Gastroesophageal sphincter (tissue), 4 donors: ENCODE measurements at regions not wholly inside any gene's neighbourhood (a gene's known extent, or its start where the extent isn't known, plus 50 kb on each side); places are given as distances from the start of the nearest gene placed in this dataset.
"Not testable (repeated sequence)": the region's sequence is repeated elsewhere in the genome, so short reads cannot be mapped to it uniquely, and the experiment has no call there.

Experiments
- ATAC-seq: fragments of 150-250 bp; one replicate; pipeline ENCODE4 v1.9.1; 2016; ENCODE audit warnings: mild to moderate bottlenecking, moderate library complexity
- H3K27ac ChIP-seq, 4 donors: fragments of 200-600 bp; sonication (generic) in 3 of 4; 1 replicate in 3 of 4; 2 replicates in 1 of 4; pipeline ENCODE4 v1.5.1; 2016 to 2019
- H3K27me3 ChIP-seq: fragments of 200-600 bp; sonication (generic); one replicate; pipeline ENCODE4 v1.5.1; 2019
- H3K36me3 ChIP-seq, 2 donors: fragments of 200-600 bp; sonication (generic); one replicate each; pipeline ENCODE4 v1.5.1; 2019; ENCODE audit warnings: control low read depth in 1 of 2
- H3K4me1 ChIP-seq, 3 donors: fragments of 200-600 bp; sonication (generic); 1 replicate in 2 of 3; 2 replicates in 1 of 3; pipeline ENCODE4 v1.5.1; 2016 to 2019; ENCODE audit warnings: control low read depth in 2 of 3
- H3K4me3 ChIP-seq, 2 donors: fragments of 200-600 bp; sonication (generic); one replicate each; pipeline ENCODE4 v1.5.1; 2019; ENCODE audit warnings: mild to moderate bottlenecking in 1 of 2, moderate library complexity in 1 of 2
- H3K9me3 ChIP-seq, 3 donors: fragments of 200-600 bp; sonication (generic); one replicate each; pipeline ENCODE4 v1.5.1; 2017 to 2019; ENCODE audit warnings: control low read depth in 2 of 3
- EP300 ChIP-seq: sonication (generic); formaldehyde crosslinking; IDR thresholded peaks from one replicate; pipeline ENCODE4 v1.6.1; 2017; ENCODE audit warnings: antibody characterized with exemption, mild to moderate bottlenecking
- POLR2A ChIP-seq, 2 donors: fragments of 450-650 bp; IDR thresholded peaks; one replicate each; pipeline ENCODE4 v1.6.1; 2017; ENCODE audit warnings: antibody characterized with exemption in 2 of 2, mild to moderate bottlenecking in 2 of 2, moderate library complexity in 1 of 2
- POLR2AphosphoS5 ChIP-seq: sonication (generic); formaldehyde crosslinking; IDR thresholded peaks from one replicate; pipeline ENCODE4 v1.6.1; 2017; ENCODE audit warnings: antibody characterized with exemption
- WGBS, 2 donors: methylation state at CpG; one replicate each; pipeline ENCODE4 v1.1.5; 2018; ENCODE audit warnings: low coverage in 1 of 2; 5-methylcytosine and 5-hydroxymethylcytosine counted together
- TF ChIP-seq, protein P1 (sequence below), 4 experiments: fragments of 200-600 bp in 2 of 4; fragments of 450-650 bp in 2 of 4; sonication (generic) in 1 of 4; IDR thresholded peaks; one replicate each; pipeline ENCODE4 v1.5.1; 2017 to 2019; ENCODE audit warnings: antibody characterized with exemption in 4 of 4, mild to moderate bottlenecking in 2 of 4, moderate library complexity in 2 of 4

DNA sequence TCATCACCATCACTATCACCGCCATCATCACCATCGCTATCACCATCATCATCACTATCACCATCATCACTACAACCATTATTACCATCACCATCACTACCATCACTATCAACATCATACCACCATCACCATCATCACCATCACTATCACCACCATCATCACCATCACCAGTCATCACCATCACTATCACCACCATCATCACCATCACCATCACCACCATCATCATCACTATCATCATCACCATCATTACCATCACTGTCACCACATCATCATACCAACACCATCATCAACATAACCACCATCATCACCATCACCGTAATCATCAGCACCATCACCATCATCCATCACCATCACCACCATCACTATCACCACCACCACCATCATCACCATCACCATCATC lies 213.8 kb downstream of the ALG10 start:
- Histone ChIP-seq H3K9me3 (no peaks in the 10 kb centered on the region), H3K36me3 (no peaks in the 10 kb centered on the region), H3K27ac (no peak overlapping the region), H3K4me1 (no peaks in the 10 kb centered on the region), H3K27me3 (peaks cover 2% of the 10 kb centered on the region), H3K4me3 (no peak overlapping the region)
- TF ChIP-seq POLR2AphosphoS5 (no peak), EP300 (no peak), POLR2A (IDR thresholded peaks at IDR 0.05) (no peak)
- TF ChIP-seq, protein P1, sequence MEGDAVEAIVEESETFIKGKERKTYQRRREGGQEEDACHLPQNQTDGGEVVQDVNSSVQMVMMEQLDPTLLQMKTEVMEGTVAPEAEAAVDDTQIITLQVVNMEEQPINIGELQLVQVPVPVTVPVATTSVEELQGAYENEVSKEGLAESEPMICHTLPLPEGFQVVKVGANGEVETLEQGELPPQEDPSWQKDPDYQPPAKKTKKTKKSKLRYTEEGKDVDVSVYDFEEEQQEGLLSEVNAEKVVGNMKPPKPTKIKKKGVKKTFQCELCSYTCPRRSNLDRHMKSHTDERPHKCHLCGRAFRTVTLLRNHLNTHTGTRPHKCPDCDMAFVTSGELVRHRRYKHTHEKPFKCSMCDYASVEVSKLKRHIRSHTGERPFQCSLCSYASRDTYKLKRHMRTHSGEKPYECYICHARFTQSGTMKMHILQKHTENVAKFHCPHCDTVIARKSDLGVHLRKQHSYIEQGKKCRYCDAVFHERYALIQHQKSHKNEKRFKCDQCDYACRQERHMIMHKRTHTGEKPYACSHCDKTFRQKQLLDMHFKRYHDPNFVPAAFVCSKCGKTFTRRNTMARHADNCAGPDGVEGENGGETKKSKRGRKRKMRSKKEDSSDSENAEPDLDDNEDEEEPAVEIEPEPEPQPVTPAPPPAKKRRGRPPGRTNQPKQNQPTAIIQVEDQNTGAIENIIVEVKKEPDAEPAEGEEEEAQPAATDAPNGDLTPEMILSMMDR (IDR thresholded peaks at IDR 0.05) = no peak
- WGBS, 2 donors = 90 to 99% methylated on average over 3 of the region's 3 CpGs
- ATAC-seq = no peak

GRCh38 chr12:34244608-34245007 lies 222.3 kb downstream of the ALG10 start:
- WGBS, 2 donors = 88% methylated on average over 1 of the region's 1 CpG; no CpG with 5 or more reads in 1 of the 2 donors
- no peak overlapping the region for H3K27ac ChIP-seq
- no peak overlapping the region for H3K4me3 ChIP-seq
- H3K36me3 ChIP-seq = no peaks in the 10 kb centered on the region
- H3K4me1 ChIP-seq = no peaks in the 10 kb centered on the region
- TF ChIP-seq EP300 = no peak
- TF ChIP-seq POLR2AphosphoS5 = no peak
- TF ChIP-seq, protein P1 (IDR thresholded peaks at IDR 0.05) = no peak
- TF ChIP-seq POLR2A (IDR thresholded peaks at IDR 0.05) = no peak
- H3K27me3 ChIP-seq = peaks cover 4% of the 10 kb centered on the region
- no peak for ATAC-seq
- H3K9me3 ChIP-seq = no peaks in the 10 kb centered on the region

DNA sequence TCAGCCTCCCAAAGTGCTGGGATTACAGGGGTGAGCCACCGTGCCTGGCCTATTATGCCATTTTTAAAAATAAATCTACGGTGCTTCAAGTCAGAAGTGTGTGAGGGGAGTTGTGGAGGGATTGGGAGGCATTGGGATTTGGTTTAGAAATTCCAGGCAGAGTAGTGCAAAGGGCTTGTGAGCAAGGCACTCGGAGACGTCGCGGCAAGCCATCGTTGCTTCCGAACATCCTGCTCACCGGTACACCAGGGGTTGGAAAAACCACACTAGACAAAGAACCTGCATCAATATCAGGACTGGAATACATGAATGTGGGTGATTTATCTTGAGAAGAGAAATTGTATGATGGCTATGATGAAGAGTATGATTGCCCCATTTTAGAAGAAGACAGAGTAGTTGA lies 227.0 kb downstream of the ALG10 start:
- H3K27ac ChIP-seq = no peak overlapping the region
- H3K36me3 ChIP-seq = no peaks in the 10 kb centered on the region
- no peak overlapping the region for H3K4me3 ChIP-seq
- TF ChIP-seq POLR2AphosphoS5 (no peak), POLR2A (IDR thresholded peaks at IDR 0.05) (no peak), EP300 (no peak)
- TF ChIP-seq, protein P1 (IDR thresholded peaks at IDR 0.05) = no peak
- no peak for ATAC-seq
- H3K9me3 ChIP-seq = no peaks in the 10 kb centered on the region
- 90 to 91% methylated on average over 8 of the region's 9 CpGs for WGBS, 2 donors
- no peaks in the 10 kb centered on the region for H3K4me1 ChIP-seq
- H3K27me3 ChIP-seq = peaks cover 4% of the 10 kb centered on the region

- not testable (repeated sequence) for H3K4me3 ChIP-seq, ATAC-seq, H3K4me1 ChIP-seq, H3K9me3 ChIP-seq, H3K27me3 ChIP-seq, H3K27ac ChIP-seq, H3K36me3 ChIP-seq
- 78 to 81% methylated on average over 2 to 4 of the region's 4 CpGs for WGBS, 2 donors
Measured at GRCh38 chr12:34251879-34252278, 229.6 kb downstream of the ALG10 start.

- H3K27ac ChIP-seq = no peak overlapping the region
- H3K9me3 ChIP-seq = no peaks in the 10 kb centered on the region
- H3K36me3 ChIP-seq = no peaks in the 10 kb centered on the region
- no peak for TF ChIP-seq POLR2A (IDR thresholded peaks at IDR 0.05)
- TF ChIP-seq, protein P1 (IDR thresholded peaks at IDR 0.05) = no peak
- TF ChIP-seq POLR2AphosphoS5 = no peak
- no peak for TF ChIP-seq EP300
- ATAC-seq = no peak
- 56 to 81% methylated on average over 3 to 4 of the region's 4 CpGs for WGBS, 2 donors
- peaks cover 4% of the 10 kb centered on the region for H3K27me3 ChIP-seq
- H3K4me3 ChIP-seq = no peak overlapping the region
- no peaks in the 10 kb centered on the region for H3K4me1 ChIP-seq
Measured at GRCh38 chr12:34253674-34254073, 231.4 kb downstream of the ALG10 start.

- Histone ChIP-seq H3K4me1 (no peaks in the 10 kb centered on the region), H3K36me3 (no peaks in the 10 kb centered on the region), H3K4me3 (no peak overlapping the region), H3K9me3 (no peaks in the 10 kb centered on the region), H3K27me3 (no peaks in the 10 kb centered on the region), H3K27ac (no peak overlapping the region)
- TF ChIP-seq, protein P1 (IDR thresholded peaks at IDR 0.05) = no peak
- TF ChIP-seq EP300 = no peak
- ATAC-seq = no peak
- WGBS, 2 donors = 86% methylated on average over 3 of the region's 3 CpGs
Measured at GRCh38 chr12:34257093-34257492, 234.8 kb downstream of the ALG10 start.

DNA sequence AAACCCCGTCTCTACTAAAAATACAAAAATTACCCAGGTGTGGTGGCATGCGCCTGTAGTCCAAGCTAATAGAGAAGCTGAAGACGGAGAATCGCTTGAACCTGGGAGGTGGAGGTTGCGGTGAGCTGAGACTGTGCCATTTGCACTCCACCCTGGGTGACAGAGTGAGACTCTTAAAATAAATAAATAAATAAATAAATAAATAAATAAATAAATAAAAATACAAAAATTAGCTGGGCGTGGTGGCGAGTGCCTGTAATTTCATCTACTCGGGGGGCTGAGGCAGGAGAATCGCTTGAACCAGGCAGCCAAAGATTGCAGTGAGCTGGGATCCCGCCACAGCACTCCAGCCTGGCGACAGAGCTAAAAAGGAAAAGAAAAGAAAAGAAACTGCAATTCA lies 239.8 kb downstream of the ALG10 start:
- ATAC-seq, H3K9me3 ChIP-seq, H3K27ac ChIP-seq, H3K27me3 ChIP-seq, H3K36me3 ChIP-seq, H3K4me3 ChIP-seq, H3K4me1 ChIP-seq: not testable (repeated sequence)
- 90 to 94% methylated on average over 6 to 11 of the region's 11 CpGs for WGBS, 2 donors
